Spleen (tissue), 7 donors: ENCODE measurements at regions not wholly inside any gene's neighbourhood (a gene's known extent, or its start where the extent isn't known, plus 50 kb on each side); places are given as distances from the start of the nearest gene placed in this dataset.

Source experiments
- CTCF ChIP-seq, 11 experiments: fragments of 200-600 bp in 7 of 11; fragments of 450-650 bp in 4 of 11; sonication (generic) in 4 of 11; IDR thresholded peaks in 8 of 11; conservative IDR thresholded peaks in 3 of 11; 1 replicate in 7 of 11; 2 replicates in 4 of 11; pipeline versions ENCODE4 v1.4.0 to v1.8.0; 2016 to 2021; ENCODE audit warnings: antibody characterized with exemption in 11 of 11, inconsistent platforms in 4 of 11, mild to moderate bottlenecking in 1 of 11
- POLR2A ChIP-seq, 3 donors: fragments of 450-650 bp; IDR thresholded peaks; one replicate each; pipeline ENCODE4 v1.5.1; 2017; ENCODE audit warnings: antibody characterized with exemption in 3 of 3, mild to moderate bottlenecking in 1 of 3
- donor health status: DM: no; HTN: no; CAD: no; lungs with moderate emphysema.
- donor health status: DM: no; HTN: no; CAD: no.
- donor health status: DM: no; HTN: no; CAD: no.

GRCh38 chr1:2856066-2856390 is 54.5 kb upstream of the TTC34 start:
- no peak for TF ChIP-seq CTCF (IDR thresholded peaks at IDR 0.05 in 8 of 11, conservative IDR thresholded peaks at IDR 0.05 in 3 of 11)
- TF ChIP-seq POLR2A (IDR thresholded peaks at IDR 0.05): no peak
